ENCODE measurements at regions not wholly inside any gene's neighbourhood (a gene's known extent, or its start where the extent isn't known, plus 50 kb on each side); places are given as distances from the start of the nearest gene placed in this dataset.

DNA sequence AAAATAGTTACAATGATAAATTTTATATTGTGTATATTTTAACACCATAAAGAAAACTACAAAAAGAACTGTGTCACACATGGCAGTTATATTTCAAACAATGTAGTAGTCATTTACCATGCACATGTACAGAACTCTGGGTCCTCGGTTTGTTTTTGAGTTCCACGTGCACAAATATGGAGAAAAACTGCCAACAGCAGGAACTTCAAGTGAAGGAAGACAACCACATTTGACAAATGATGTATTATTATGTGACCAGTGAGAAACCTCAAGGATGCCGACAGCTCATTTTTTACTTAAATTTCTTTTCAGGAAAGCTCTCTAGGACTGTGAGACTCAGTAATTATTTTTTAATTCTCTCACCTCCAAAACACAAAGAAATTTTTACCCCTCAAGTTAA, 244.2 kb upstream of the USP15 start:
- H3K9me3 ChIP-seq (ENCODE audit: control insufficient read depth, insufficient read depth, low read length), result no peaks in the 10 kb centered on the region
- no peaks in the 10 kb centered on the region for H3K27me3 ChIP-seq (ENCODE audit: control insufficient read depth, low read length)
- TF ChIP-seq EZH2phosphoT487 (IDR thresholded peaks at IDR 0.05; ENCODE audit: borderline replicate concordance, low read length), result no peak
- no peak for TF ChIP-seq CTCF (IDR thresholded peaks at IDR 0.05; ENCODE audit: low read depth, low read length, poor library complexity, severe bottlenecking)
- no peaks in the 10 kb centered on the region for H3K36me3 ChIP-seq (ENCODE audit: control insufficient read depth, low read length)
- no peaks in the 10 kb centered on the region for H3K9me2 ChIP-seq (replicated peaks; ENCODE audit: control insufficient read depth, low read length)
- H3K27ac ChIP-seq (ENCODE audit: low read depth, low read length), result no peak overlapping the region
- no peak overlapping the region for H3K4me2 ChIP-seq (ENCODE audit: low read length)
- no peaks in the 10 kb centered on the region for H4K20me1 ChIP-seq (ENCODE audit: control insufficient read depth, insufficient read depth, low read depth, low read length)
- no peaks in the 10 kb centered on the region for H3K4me1 ChIP-seq (ENCODE audit: control insufficient read depth, low read length)
- no peaks in the 10 kb centered on the region for H3K79me2 ChIP-seq (ENCODE audit: control insufficient read depth, low read length)
- H3F3A ChIP-seq (ENCODE audit: control insufficient read depth, insufficient read depth), result no peaks in the 10 kb centered on the region
- H3K4me3 ChIP-seq (ENCODE audit: low read length), result no peak overlapping the region

GRCh38 chr12:62021808-62022207, 238.4 kb upstream of the USP15 start:
- H3K4me2 ChIP-seq (ENCODE audit: low read length), result no peak overlapping the region
- H3K9me2 ChIP-seq (replicated peaks; ENCODE audit: control insufficient read depth, low read length), result no peaks in the 10 kb centered on the region
- H3K4me3 ChIP-seq (ENCODE audit: low read length), result no peak overlapping the region
- no peak for TF ChIP-seq EZH2phosphoT487 (IDR thresholded peaks at IDR 0.05; ENCODE audit: borderline replicate concordance, low read length)
- H3F3A ChIP-seq (ENCODE audit: control insufficient read depth, insufficient read depth), result no peaks in the 10 kb centered on the region
- H4K20me1 ChIP-seq (ENCODE audit: control insufficient read depth, insufficient read depth, low read depth, low read length), result no peaks in the 10 kb centered on the region
- H3K36me3 ChIP-seq (ENCODE audit: control insufficient read depth, low read length), result no peaks in the 10 kb centered on the region
- H3K27ac ChIP-seq (ENCODE audit: low read depth, low read length), result no peak overlapping the region
- no peaks in the 10 kb centered on the region for H3K4me1 ChIP-seq (ENCODE audit: control insufficient read depth, low read length)
- H3K27me3 ChIP-seq (ENCODE audit: control insufficient read depth, low read length), result no peaks in the 10 kb centered on the region
- H3K9me3 ChIP-seq (ENCODE audit: control insufficient read depth, insufficient read depth, low read length), result no peaks in the 10 kb centered on the region
- H3K79me2 ChIP-seq (ENCODE audit: control insufficient read depth, low read length), result no peaks in the 10 kb centered on the region

GRCh38 chr12:62028536-62028935, 231.7 kb upstream of the USP15 start:
- no peaks in the 10 kb centered on the region for H3K79me2 ChIP-seq (ENCODE audit: control insufficient read depth, low read length)
- no peak overlapping the region for H3K27ac ChIP-seq (ENCODE audit: low read depth, low read length)
- no peak overlapping the region for H3K4me3 ChIP-seq (ENCODE audit: low read length)
- no peaks in the 10 kb centered on the region for H3K4me1 ChIP-seq (ENCODE audit: control insufficient read depth, low read length)
- H3K4me2 ChIP-seq (ENCODE audit: low read length), result no peak overlapping the region
- H3K27me3 ChIP-seq (ENCODE audit: control insufficient read depth, low read length), result no peaks in the 10 kb centered on the region
- no peaks in the 10 kb centered on the region for H4K20me1 ChIP-seq (ENCODE audit: control insufficient read depth, insufficient read depth, low read depth, low read length)
- H3F3A ChIP-seq (ENCODE audit: control insufficient read depth, insufficient read depth), result no peaks in the 10 kb centered on the region
- H3K9me3 ChIP-seq (ENCODE audit: control insufficient read depth, insufficient read depth, low read length), result no peaks in the 10 kb centered on the region
- H3K36me3 ChIP-seq (ENCODE audit: control insufficient read depth, low read length), result no peaks in the 10 kb centered on the region
- H3K9me2 ChIP-seq (replicated peaks; ENCODE audit: control insufficient read depth, low read length), result no peaks in the 10 kb centered on the region
- TF ChIP-seq CTCF (IDR thresholded peaks at IDR 0.05; ENCODE audit: low read depth, low read length, poor library complexity, severe bottlenecking) (no peak), EZH2phosphoT487 (IDR thresholded peaks at IDR 0.05; ENCODE audit: borderline replicate concordance, low read length) (no peak)

GRCh38 chr12:62032870-62033269, 227.3 kb upstream of the USP15 start:
- H3K4me1 ChIP-seq (ENCODE audit: control insufficient read depth, low read length), result no peaks in the 10 kb centered on the region
- H3K27ac ChIP-seq (ENCODE audit: low read depth, low read length), result no peak overlapping the region

More at GRCh38 chr12:62032870-62033269, 227.3 kb upstream of the USP15 start:
- Histone ChIP-seq H4K20me1 (ENCODE audit: control insufficient read depth, insufficient read depth, low read depth, low read length) (no peaks in the 10 kb centered on the region), H3K9me3 (ENCODE audit: control insufficient read depth, insufficient read depth, low read length) (no peaks in the 10 kb centered on the region), H3K9me2 (replicated peaks; ENCODE audit: control insufficient read depth, low read length) (no peaks in the 10 kb centered on the region), H3K79me2 (ENCODE audit: control insufficient read depth, low read length) (no peaks in the 10 kb centered on the region), H3K4me3 (ENCODE audit: low read length) (no peak overlapping the region), H3K4me2 (ENCODE audit: low read length) (no peak overlapping the region), H3K36me3 (ENCODE audit: control insufficient read depth, low read length) (no peaks in the 10 kb centered on the region), H3K27me3 (ENCODE audit: control insufficient read depth, low read length) (no peaks in the 10 kb centered on the region), H3F3A (ENCODE audit: control insufficient read depth, insufficient read depth) (no peaks in the 10 kb centered on the region)
- TF ChIP-seq EZH2phosphoT487 (IDR thresholded peaks at IDR 0.05; ENCODE audit: borderline replicate concordance, low read length) (no peak), CTCF (IDR thresholded peaks at IDR 0.05; ENCODE audit: low read depth, low read length, poor library complexity, severe bottlenecking) (no peak)

All from DOHH2 (cell line).